Neural cell (in vitro differentiated cells): ENCODE measurements at regions not wholly inside any gene's neighbourhood (a gene's known extent, or its start where the extent isn't known, plus 50 kb on each side); places are given as distances from the start of the nearest gene placed in this dataset.

Experiments used
- CTCF ChIP-seq: fragments of 450-650 bp; IDR thresholded peaks from 2 replicates; pipeline ENCODE4 v1.5.1; 2014; ENCODE audit warnings: antibody characterized with exemption, mild to moderate bottlenecking, moderate library complexity; ENCODE audit not compliant: poor library complexity, severe bottlenecking
- POLR2AphosphoS5 ChIP-seq: IDR thresholded peaks from 2 replicates; pipeline ENCODE4 v1.6.1; 2012
- RAD21 ChIP-seq: fragments of 450-650 bp; conservative IDR thresholded peaks from 2 replicates; pipeline ENCODE4 v1.6.1; 2014; ENCODE audit warnings: antibody characterized with exemption, mild to moderate bottlenecking, moderate library complexity
- REST ChIP-seq: IDR thresholded peaks from 2 replicates; pipeline ENCODE4 v1.6.1; 2012; ENCODE audit warnings: borderline replicate concordance
- TAF1 ChIP-seq: IDR thresholded peaks from 2 replicates; pipeline ENCODE4 v1.6.1; 2012; ENCODE audit warnings: low read depth

- TF ChIP-seq CTCF (no peak), RAD21 (no peak), TAF1 (no peak), POLR2AphosphoS5 (no peak), REST (no peak)
These were observed 211.6 kb upstream of the CDH12 start for GRCh38 chr5:23064710-23065109.
